Suprapubic skin (tissue), 4 donors: ENCODE measurements at regions not wholly inside any gene's neighbourhood (a gene's known extent, or its start where the extent isn't known, plus 50 kb on each side); places are given as distances from the start of the nearest gene placed in this dataset.

Experiments used
- DNase-seq, 2 donors: peaks; one replicate each; pipeline ENCODE4 v3.0.0-alpha.2; 2019; ENCODE audit warnings: low spot score in 2 of 2
- H3K27ac ChIP-seq: fragments of 200-600 bp; sonication (generic); one replicate; pipeline ENCODE4 v1.5.1; 2019
- H3K27me3 ChIP-seq: fragments of 200-600 bp; sonication (generic); one replicate; pipeline ENCODE4 v1.5.1; 2019
- H3K36me3 ChIP-seq: fragments of 200-600 bp; sonication (generic); one replicate; pipeline ENCODE4 v1.5.1; 2019
- H3K4me1 ChIP-seq: fragments of 200-600 bp; sonication (generic); one replicate; pipeline ENCODE4 v1.5.1; 2019
- H3K4me3 ChIP-seq: fragments of 200-600 bp; sonication (generic); one replicate; pipeline ENCODE4 v1.5.1; 2019; ENCODE audit warnings: mild to moderate bottlenecking
- H3K9me3 ChIP-seq: fragments of 200-600 bp; sonication (generic); one replicate; pipeline ENCODE4 v1.5.1; 2019
- CTCF ChIP-seq, 2 donors: fragments of 200-600 bp in 1 of 2; fragments of 450-650 bp in 1 of 2; sonication (generic) in 1 of 2; IDR thresholded peaks; one replicate each; pipeline ENCODE4 v1.5.1; 2016 to 2019; ENCODE audit warnings: antibody characterized with exemption in 2 of 2, mild to moderate bottlenecking in 1 of 2, moderate library complexity in 1 of 2
- EP300 ChIP-seq: sonication (generic); formaldehyde crosslinking; IDR thresholded peaks from one replicate; pipeline ENCODE4 v1.6.1; 2017; ENCODE audit warnings: antibody characterized with exemption
- POLR2A ChIP-seq, 2 donors: fragments of 450-650 bp; IDR thresholded peaks; one replicate each; pipeline ENCODE4 v1.6.1; 2017; ENCODE audit warnings: antibody characterized with exemption in 2 of 2, mild to moderate bottlenecking in 2 of 2, moderate library complexity in 2 of 2
- POLR2AphosphoS5 ChIP-seq, 3 donors: sonication (generic); formaldehyde crosslinking; IDR thresholded peaks; one replicate each; pipeline ENCODE4 v1.6.1; 2017; ENCODE audit warnings: antibody characterized with exemption in 3 of 3
- WGBS: methylation state at CpG from one replicate; pipeline ENCODE4 v1.1.5; 2018; 5-methylcytosine and 5-hydroxymethylcytosine counted together

DNA sequence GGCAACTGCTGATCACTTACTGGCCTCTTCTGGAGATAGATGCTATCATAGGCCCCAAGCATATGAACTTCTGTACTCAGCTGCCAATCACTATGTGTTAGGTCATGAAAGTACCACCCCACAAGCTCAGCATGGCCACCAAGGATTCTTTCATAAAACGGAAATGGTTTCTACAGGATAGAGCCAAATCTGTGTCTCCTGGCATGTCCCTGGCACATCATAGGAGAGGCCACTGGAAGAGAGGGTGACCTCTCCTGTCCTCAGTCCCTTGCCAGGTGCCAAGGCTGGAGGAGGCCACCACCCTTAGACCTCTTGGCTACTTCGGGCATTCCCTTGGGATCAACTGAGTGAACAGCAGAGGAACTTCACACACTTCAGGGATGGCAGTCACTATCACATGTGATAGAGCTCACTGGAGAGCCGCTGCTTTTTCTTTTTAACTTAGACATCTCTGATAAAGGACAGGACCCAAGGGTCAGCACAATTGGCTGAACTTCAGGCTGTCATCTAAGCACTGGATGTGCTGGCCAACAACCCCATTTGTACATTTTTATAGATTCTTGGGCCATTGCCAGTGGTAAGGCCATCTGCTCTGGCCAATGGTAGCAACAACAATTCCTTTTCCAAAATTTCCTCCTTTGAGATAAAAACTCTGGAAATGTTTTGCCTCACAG, 425.2 kb downstream of the SQOR start:
- no peak for DNase-seq
- H3K36me3 ChIP-seq: no peaks in the 10 kb centered on the region
- H3K27ac ChIP-seq: no peak overlapping the region
- TF ChIP-seq CTCF (IDR thresholded peaks at IDR 0.05): no peak
- TF ChIP-seq EP300: no peak
- no peak for TF ChIP-seq POLR2A (IDR thresholded peaks at IDR 0.05)
- no peak for TF ChIP-seq POLR2AphosphoS5 (IDR thresholded peaks at IDR 0.05)
- no peaks in the 10 kb centered on the region for H3K27me3 ChIP-seq
- no peak overlapping the region for H3K4me3 ChIP-seq
- 77% methylated on average over 3 of the region's 3 CpGs for WGBS
- H3K4me1 ChIP-seq: no peaks in the 10 kb centered on the region
- H3K9me3 ChIP-seq: no peaks in the 10 kb centered on the region

- H3K4me1 ChIP-seq: no peaks in the 10 kb centered on the region
- H3K36me3 ChIP-seq: no peaks in the 10 kb centered on the region
- TF ChIP-seq CTCF (IDR thresholded peaks at IDR 0.05): no peak
- no peak for TF ChIP-seq EP300
- no peak for TF ChIP-seq POLR2AphosphoS5 (IDR thresholded peaks at IDR 0.05)
- no peak for TF ChIP-seq POLR2A (IDR thresholded peaks at IDR 0.05)
Measured at GRCh38 chr15:46061002-46061401, 426.2 kb downstream of the SQOR start.

GRCh38 chr15:46077220-46077619, 442.4 kb downstream of the SQOR start:
- WGBS: 95% methylated on average over 2 of the region's 2 CpGs
- no peak for DNase-seq
- no peak overlapping the region for H3K27ac ChIP-seq
- no peaks in the 10 kb centered on the region for H3K9me3 ChIP-seq
- H3K36me3 ChIP-seq: no peaks in the 10 kb centered on the region
- no peaks in the 10 kb centered on the region for H3K4me1 ChIP-seq
- H3K27me3 ChIP-seq: no peaks in the 10 kb centered on the region
- no peak for TF ChIP-seq POLR2A (IDR thresholded peaks at IDR 0.05)
- TF ChIP-seq EP300: no peak
- no peak for TF ChIP-seq POLR2AphosphoS5 (IDR thresholded peaks at IDR 0.05)
- no peak for TF ChIP-seq CTCF (IDR thresholded peaks at IDR 0.05)
- H3K4me3 ChIP-seq: no peak overlapping the region

More at GRCh38 chr15:46061002-46061401, 426.2 kb downstream of the SQOR start:
- Histone ChIP-seq H3K9me3 (no peaks in the 10 kb centered on the region), H3K27me3 (no peaks in the 10 kb centered on the region), H3K4me3 (no peak overlapping the region), H3K27ac (no peak overlapping the region)
- DNase-seq: no peak
- WGBS: 76% methylated on average over 5 of the region's 5 CpGs

DNA sequence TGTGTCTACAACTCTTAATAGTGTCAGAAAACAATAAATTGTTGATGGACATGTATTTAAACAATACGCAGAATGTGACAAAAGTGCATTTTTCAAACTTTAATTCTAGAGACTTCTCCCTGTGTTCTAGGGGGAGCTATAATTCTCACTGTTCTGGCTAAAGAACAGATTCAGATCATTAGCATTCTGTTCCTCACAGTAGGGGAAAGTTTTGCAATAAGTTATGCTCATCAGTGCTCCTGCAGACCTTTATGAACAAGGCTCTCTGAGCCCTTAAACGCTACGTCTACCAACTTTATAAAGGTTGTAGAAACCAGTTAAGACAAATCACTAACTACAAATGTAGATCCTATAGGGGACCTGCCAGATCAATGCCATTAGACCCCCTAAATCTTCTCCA, 444.2 kb downstream of the SQOR start:
- no peaks in the 10 kb centered on the region for H3K27me3 ChIP-seq

DNA sequence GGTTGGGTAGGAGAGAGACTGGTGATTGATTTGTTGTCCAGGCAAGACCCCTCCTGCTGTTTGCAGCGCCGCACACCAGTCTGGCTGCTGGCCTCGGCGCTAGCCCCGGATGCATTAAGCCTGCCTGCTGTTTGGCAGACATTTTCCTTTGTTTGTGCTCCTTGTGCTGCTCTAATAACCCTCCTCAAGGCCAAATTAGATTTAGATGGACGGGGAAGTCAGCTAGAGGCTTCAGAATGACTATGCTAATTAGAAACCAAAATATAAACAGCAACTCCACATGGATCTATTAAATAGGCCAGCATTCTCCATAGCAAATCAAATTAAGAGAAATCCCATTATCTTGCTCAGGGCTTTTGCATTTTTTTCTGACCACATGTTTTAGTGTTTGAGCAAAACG, 445.2 kb downstream of the SQOR start:
- DNase-seq: no peak
- TF ChIP-seq POLR2A (IDR thresholded peaks at IDR 0.05) (no peak), CTCF (IDR thresholded peaks at IDR 0.05) (no peak), EP300 (no peak), POLR2AphosphoS5 (IDR thresholded peaks at IDR 0.05) (no peak)
- Histone ChIP-seq H3K9me3 (no peaks in the 10 kb centered on the region), H3K36me3 (no peaks in the 10 kb centered on the region), H3K4me1 (no peaks in the 10 kb centered on the region), H3K4me3 (no peak overlapping the region), H3K27me3 (no peaks in the 10 kb centered on the region), H3K27ac (no peak overlapping the region)
- WGBS: 23% methylated on average over 7 of the region's 7 CpGs

More for the DNA sequence above, 444.2 kb downstream of the SQOR start:
- Histone ChIP-seq H3K4me1 (no peaks in the 10 kb centered on the region), H3K9me3 (no peaks in the 10 kb centered on the region), H3K4me3 (no peak overlapping the region), H3K27ac (no peak overlapping the region), H3K36me3 (no peaks in the 10 kb centered on the region)
- DNase-seq: no peak
- no peak for TF ChIP-seq EP300
- TF ChIP-seq POLR2A (IDR thresholded peaks at IDR 0.05): no peak
- no peak for TF ChIP-seq CTCF (IDR thresholded peaks at IDR 0.05)
- no peak for TF ChIP-seq POLR2AphosphoS5 (IDR thresholded peaks at IDR 0.05)
- 92% methylated on average over 3 of the region's 3 CpGs for WGBS
